NCI-H1105 treated with DMSO at 0.1 percent for 48 hours (cell line): ENCODE measurements at regions not wholly inside any gene's neighbourhood (a gene's known extent, or its start where the extent isn't known, plus 50 kb on each side); places are given as distances from the start of the nearest gene placed in this dataset.
"Not testable (repeated sequence)": the region's sequence is repeated elsewhere in the genome, so short reads cannot be mapped to it uniquely, and the experiment has no call there.

ENCODE experiments used
- DNase-seq: peaks from one replicate; lab custom pipeline; 2025; lab: John Stamatoyannopoulos, UW

GRCh38 chr18:59848002-59848401 lies 51.8 kb upstream of the PMAIP1 start:
- peak; percentile 51 for DNase-seq

- DNase-seq = not testable (repeated sequence)
Observed at GRCh38 chr18:59847491-59847846, 52.3 kb upstream of the PMAIP1 start.

GRCh38 chr18:59846814-59847490 lies 52.8 kb upstream of the PMAIP1 start:
- no peak for DNase-seq

GRCh38 chr18:59842947-59843346 lies 56.8 kb upstream of the PMAIP1 start:
- DNase-seq = no peak

GRCh38 chr18:59839931-59840685 lies 59.7 kb upstream of the PMAIP1 start:
- no peak for DNase-seq

- no peak for DNase-seq
Observed at GRCh38 chr18:59839246-59839645, 60.5 kb upstream of the PMAIP1 start.

GRCh38 chr18:59837586-59837985 lies 62.2 kb upstream of the PMAIP1 start:
- DNase-seq = peak; percentile 53

GRCh38 chr18:59835605-59836379 lies 64.0 kb upstream of the PMAIP1 start:
- DNase-seq = no peak

GRCh38 chr18:59834267-59834666 lies 65.5 kb upstream of the PMAIP1 start:
- no peak for DNase-seq

GRCh38 chr18:59833785-59834184 lies 66.0 kb upstream of the PMAIP1 start:
- no peak for DNase-seq

GRCh38 chr18:59823596-59824195 lies 76.1 kb upstream of the PMAIP1 start:
- peak; percentile 76 for DNase-seq

GRCh38 chr18:59822612-59823550 lies 76.9 kb upstream of the PMAIP1 start:
- no peak for DNase-seq

GRCh38 chr18:59821983-59822382 lies 77.8 kb upstream of the PMAIP1 start:
- DNase-seq = no peak

- DNase-seq = no peak
Observed at GRCh38 chr18:59820663-59821062, 79.1 kb upstream of the PMAIP1 start.

- DNase-seq = no peak
Observed at GRCh38 chr18:59818769-59819168, 81.0 kb upstream of the PMAIP1 start.

GRCh38 chr18:59814891-59815290 lies 84.9 kb upstream of the PMAIP1 start:
- no peak for DNase-seq

GRCh38 chr18:59813942-59814341 lies 85.9 kb upstream of the PMAIP1 start:
- DNase-seq = no peak

GRCh38 chr18:59810735-59811520 lies 88.9 kb upstream of the PMAIP1 start:
- no peak for DNase-seq

- DNase-seq = no peak
Observed at GRCh38 chr18:59810183-59810582, 89.6 kb upstream of the PMAIP1 start.

- no peak for DNase-seq
Observed at GRCh38 chr18:59802031-59802430, 97.8 kb upstream of the PMAIP1 start.

- DNase-seq = no peak
Observed at GRCh38 chr18:59801576-59801975, 98.2 kb upstream of the PMAIP1 start.
